Nephron progenitor cell (in vitro differentiated cells): ENCODE measurements at regions not wholly inside any gene's neighbourhood (a gene's known extent, or its start where the extent isn't known, plus 50 kb on each side); places are given as distances from the start of the nearest gene placed in this dataset.

Experiments used
- DNase-seq: peaks from one replicate; pipeline ENCODE4 v3.0.0; 2021
- H3K27ac Mint-ChIP-seq: 2 replicates; pipeline ENCODE4 v1.8.0; 2021; ENCODE audit warnings: mild to moderate bottlenecking, moderate library complexity, mixed read lengths
- H3K27me3 Mint-ChIP-seq: 2 replicates; pipeline ENCODE4 v1.8.0; 2021; ENCODE audit warnings: mild to moderate bottlenecking, low read depth, mixed read lengths; ENCODE audit not compliant: poor library complexity
- H3K36me3 Mint-ChIP-seq: 2 replicates; pipeline ENCODE4 v1.8.0; 2021; ENCODE audit warnings: low read depth, mixed read lengths
- H3K4me1 Mint-ChIP-seq: 2 replicates; pipeline ENCODE4 v1.8.0; 2021; ENCODE audit warnings: mixed read lengths
- H3K4me3 Mint-ChIP-seq: 2 replicates; pipeline ENCODE4 v1.8.0; 2021; ENCODE audit warnings: mild to moderate bottlenecking, moderate library complexity, mixed read lengths
- H3K9me3 Mint-ChIP-seq: 2 replicates; pipeline ENCODE4 v1.8.0; 2021; ENCODE audit warnings: mild to moderate bottlenecking, moderate library complexity, mixed read lengths
- CTCF ChIP-seq: fragments of 200-600 bp; sonication (generic); IDR thresholded peaks from 2 replicates; pipeline ENCODE4 v1.5.0; 2021; ENCODE audit warnings: antibody characterized with exemption

GRCh38 chr5:125552486-125552885 lies 806.0 kb upstream of the ZNF608 start:
- H3K36me3 Mint-ChIP-seq = no peaks in the 10 kb centered on the region
- peak overlapping the region; percentile 1 for H3K27ac Mint-ChIP-seq
- no peak for TF ChIP-seq CTCF
- DNase-seq = no peak
- H3K27me3 Mint-ChIP-seq = no peaks in the 10 kb centered on the region
- no peaks in the 10 kb centered on the region for H3K9me3 Mint-ChIP-seq
- H3K4me1 Mint-ChIP-seq = peaks cover 63% of the 10 kb centered on the region
- no peak overlapping the region for H3K4me3 Mint-ChIP-seq

- Mint-ChIP-seq H3K36me3 (no peaks in the 10 kb centered on the region), H3K27ac (peak overlapping the region; percentile 5), H3K27me3 (no peaks in the 10 kb centered on the region), H3K9me3 (no peaks in the 10 kb centered on the region), H3K4me1 (peaks cover 64% of the 10 kb centered on the region), H3K4me3 (no peak overlapping the region)
- TF ChIP-seq CTCF = no peak
- DNase-seq = no peak
Observed at GRCh38 chr5:125554355-125554754, 807.9 kb upstream of the ZNF608 start.

- no peaks in the 10 kb centered on the region for H3K36me3 Mint-ChIP-seq
- no peak overlapping the region for H3K27ac Mint-ChIP-seq
- H3K4me1 Mint-ChIP-seq = peaks cover 61% of the 10 kb centered on the region
- no peak overlapping the region for H3K4me3 Mint-ChIP-seq
- H3K27me3 Mint-ChIP-seq = peaks cover 1% of the 10 kb centered on the region
- no peak for TF ChIP-seq CTCF
- no peak for DNase-seq
- H3K9me3 Mint-ChIP-seq = no peaks in the 10 kb centered on the region
Observed at GRCh38 chr5:125555591-125555990, 809.2 kb upstream of the ZNF608 start.

- Mint-ChIP-seq H3K27ac (no peak overlapping the region), H3K4me1 (peaks cover 55% of the 10 kb centered on the region), H3K27me3 (peaks cover 3% of the 10 kb centered on the region), H3K36me3 (no peaks in the 10 kb centered on the region), H3K9me3 (no peaks in the 10 kb centered on the region), H3K4me3 (no peak overlapping the region)
- no peak for DNase-seq
- TF ChIP-seq CTCF = no peak
Observed at GRCh38 chr5:125558016-125558415, 811.6 kb upstream of the ZNF608 start.

- Mint-ChIP-seq H3K4me1 (peaks cover 52% of the 10 kb centered on the region), H3K27ac (no peak overlapping the region), H3K4me3 (no peak overlapping the region), H3K27me3 (peaks cover 3% of the 10 kb centered on the region), H3K36me3 (no peaks in the 10 kb centered on the region), H3K9me3 (no peaks in the 10 kb centered on the region)
- no peak for TF ChIP-seq CTCF
- DNase-seq = no peak
Observed at GRCh38 chr5:125558466-125558865, 812.0 kb upstream of the ZNF608 start.

- Mint-ChIP-seq H3K27me3 (peaks cover 3% of the 10 kb centered on the region), H3K36me3 (no peaks in the 10 kb centered on the region), H3K27ac (no peak overlapping the region), H3K4me3 (no peak overlapping the region), H3K9me3 (no peaks in the 10 kb centered on the region), H3K4me1 (peaks cover 48% of the 10 kb centered on the region)
- no peak for TF ChIP-seq CTCF
- no peak for DNase-seq
Observed at GRCh38 chr5:125559296-125559695, 812.9 kb upstream of the ZNF608 start.
